ENCODE measurements at regions not wholly inside any gene's neighbourhood (a gene's known extent, or its start where the extent isn't known, plus 50 kb on each side); places are given as distances from the start of the nearest gene placed in this dataset.

DNA sequence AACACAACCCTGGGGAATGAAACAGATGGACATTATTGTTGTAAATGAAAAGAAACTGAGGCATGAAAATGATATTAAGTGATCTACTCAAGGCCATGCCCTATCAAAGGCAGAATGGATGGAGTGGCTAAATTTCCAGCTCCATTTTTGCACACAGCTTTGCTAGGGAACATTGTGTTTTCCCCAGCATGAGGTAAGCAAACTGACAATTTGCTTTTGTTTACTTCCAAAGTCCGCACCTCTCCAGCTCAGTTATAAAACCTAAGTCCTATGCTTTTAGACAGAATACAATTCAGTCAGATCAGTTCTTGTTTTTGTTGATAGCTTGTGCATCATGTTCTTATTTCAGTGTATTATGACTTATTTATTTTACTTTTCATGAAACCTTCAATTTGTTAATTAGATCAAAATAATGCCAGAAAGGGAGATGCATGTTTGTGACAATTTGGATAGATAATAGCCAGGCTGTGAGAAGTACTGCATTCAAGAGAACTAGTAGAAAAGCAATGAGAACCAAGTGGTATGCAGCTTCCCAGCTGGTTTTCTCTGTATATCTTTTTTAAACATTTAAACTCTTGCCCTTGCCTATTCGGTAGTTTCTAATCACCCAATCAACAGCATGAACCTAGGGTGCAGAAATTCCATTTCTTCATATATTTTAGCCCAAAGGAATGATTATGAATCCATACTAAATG, 380.8 kb downstream of the SPATA31D1 start:
- Histone ChIP-seq H3K36me3 (no peaks in the 10 kb centered on the region), H3K9me3 (no peaks in the 10 kb centered on the region), H3K4me1 (no peaks in the 10 kb centered on the region), H3K27me3 (no peaks in the 10 kb centered on the region), H3K4me3 (no peak overlapping the region), H3K27ac (no peak overlapping the region)
- no peak for TF ChIP-seq POLR2A (IDR thresholded peaks at IDR 0.05)
- TF ChIP-seq, protein P1, sequence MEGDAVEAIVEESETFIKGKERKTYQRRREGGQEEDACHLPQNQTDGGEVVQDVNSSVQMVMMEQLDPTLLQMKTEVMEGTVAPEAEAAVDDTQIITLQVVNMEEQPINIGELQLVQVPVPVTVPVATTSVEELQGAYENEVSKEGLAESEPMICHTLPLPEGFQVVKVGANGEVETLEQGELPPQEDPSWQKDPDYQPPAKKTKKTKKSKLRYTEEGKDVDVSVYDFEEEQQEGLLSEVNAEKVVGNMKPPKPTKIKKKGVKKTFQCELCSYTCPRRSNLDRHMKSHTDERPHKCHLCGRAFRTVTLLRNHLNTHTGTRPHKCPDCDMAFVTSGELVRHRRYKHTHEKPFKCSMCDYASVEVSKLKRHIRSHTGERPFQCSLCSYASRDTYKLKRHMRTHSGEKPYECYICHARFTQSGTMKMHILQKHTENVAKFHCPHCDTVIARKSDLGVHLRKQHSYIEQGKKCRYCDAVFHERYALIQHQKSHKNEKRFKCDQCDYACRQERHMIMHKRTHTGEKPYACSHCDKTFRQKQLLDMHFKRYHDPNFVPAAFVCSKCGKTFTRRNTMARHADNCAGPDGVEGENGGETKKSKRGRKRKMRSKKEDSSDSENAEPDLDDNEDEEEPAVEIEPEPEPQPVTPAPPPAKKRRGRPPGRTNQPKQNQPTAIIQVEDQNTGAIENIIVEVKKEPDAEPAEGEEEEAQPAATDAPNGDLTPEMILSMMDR (IDR thresholded peaks at IDR 0.05), result no peak
- no peak for DNase-seq
- intact Hi-C loops (cut with DNase I), result no loop called here
- WGBS, 2 donors, result 69 to 71% methylated on average over 2 of the region's 2 CpGs

DNA sequence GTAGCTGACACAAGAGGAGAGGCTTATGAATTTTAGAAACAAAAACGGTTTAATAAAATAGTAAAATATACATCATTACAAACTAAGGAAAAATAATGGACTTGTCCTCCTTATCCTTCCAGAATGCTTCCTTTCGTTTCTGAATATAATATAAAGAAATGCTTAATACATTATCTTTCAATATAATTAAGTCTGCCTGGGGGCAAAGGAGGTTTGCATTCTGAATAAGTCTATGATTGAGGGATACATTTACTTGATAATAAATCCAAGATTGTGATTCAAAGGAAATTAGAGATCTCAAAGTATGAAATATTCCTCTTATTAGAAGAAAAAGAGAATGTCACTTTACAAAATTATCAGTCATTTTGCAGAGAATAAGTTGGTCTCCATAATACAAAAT, 386.5 kb downstream of the SPATA31D1 start:
- Histone ChIP-seq H3K36me3 (no peaks in the 10 kb centered on the region), H3K4me1 (no peaks in the 10 kb centered on the region), H3K27ac (no peak overlapping the region), H3K9me3 (no peaks in the 10 kb centered on the region), H3K4me3 (no peak overlapping the region), H3K27me3 (no peaks in the 10 kb centered on the region)
- no peak for DNase-seq
- WGBS, 2 donors, result 50 to 64% methylated on average over 2 of the region's 2 CpGs
- no peak for TF ChIP-seq POLR2A (IDR thresholded peaks at IDR 0.05)
- TF ChIP-seq, protein P1 (IDR thresholded peaks at IDR 0.05), result no peak
- intact Hi-C loops (cut with DNase I), result no loop called here

DNA sequence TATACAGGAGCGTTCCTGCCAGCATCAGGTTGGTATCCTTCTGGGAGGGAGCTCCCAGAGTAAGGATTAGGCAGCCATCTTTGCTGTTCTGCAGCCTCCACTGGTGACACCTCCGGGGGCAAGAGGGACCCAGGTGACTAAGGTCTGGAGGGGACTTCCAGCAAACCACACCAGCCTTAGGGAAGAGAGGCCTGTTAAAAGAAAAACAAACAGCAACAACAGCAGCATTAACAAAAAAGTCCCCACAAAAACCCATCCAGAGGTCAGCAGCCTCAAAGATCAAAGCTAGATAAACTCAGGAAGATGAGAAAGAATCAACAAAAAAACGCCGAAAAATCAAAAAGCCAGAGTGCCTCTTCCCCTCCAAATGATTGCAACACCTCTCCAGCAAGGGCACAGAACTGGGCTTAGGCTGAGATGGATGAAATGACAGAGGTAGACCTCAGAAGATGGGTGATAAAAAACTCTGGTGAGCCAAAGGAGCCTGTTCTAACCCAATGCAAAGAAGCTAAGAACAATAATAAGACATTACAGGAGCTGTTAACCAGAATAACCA, 388.2 kb downstream of the SPATA31D1 start:
- TF ChIP-seq POLR2A (IDR thresholded peaks at IDR 0.05), result no peak
- TF ChIP-seq, protein P1 (IDR thresholded peaks at IDR 0.05), result no peak
- no peak overlapping the region for H3K4me3 ChIP-seq
- no peaks in the 10 kb centered on the region for H3K36me3 ChIP-seq
- H3K27ac ChIP-seq, result no peak overlapping the region
- intact Hi-C loops (cut with DNase I), result no loop called here
- H3K4me1 ChIP-seq, result no peaks in the 10 kb centered on the region
- 76 to 86% methylated on average over 2 to 3 of the region's 4 CpGs for WGBS, 2 donors
- H3K9me3 ChIP-seq, result no peaks in the 10 kb centered on the region
- DNase-seq, result no peak
- no peaks in the 10 kb centered on the region for H3K27me3 ChIP-seq

DNA sequence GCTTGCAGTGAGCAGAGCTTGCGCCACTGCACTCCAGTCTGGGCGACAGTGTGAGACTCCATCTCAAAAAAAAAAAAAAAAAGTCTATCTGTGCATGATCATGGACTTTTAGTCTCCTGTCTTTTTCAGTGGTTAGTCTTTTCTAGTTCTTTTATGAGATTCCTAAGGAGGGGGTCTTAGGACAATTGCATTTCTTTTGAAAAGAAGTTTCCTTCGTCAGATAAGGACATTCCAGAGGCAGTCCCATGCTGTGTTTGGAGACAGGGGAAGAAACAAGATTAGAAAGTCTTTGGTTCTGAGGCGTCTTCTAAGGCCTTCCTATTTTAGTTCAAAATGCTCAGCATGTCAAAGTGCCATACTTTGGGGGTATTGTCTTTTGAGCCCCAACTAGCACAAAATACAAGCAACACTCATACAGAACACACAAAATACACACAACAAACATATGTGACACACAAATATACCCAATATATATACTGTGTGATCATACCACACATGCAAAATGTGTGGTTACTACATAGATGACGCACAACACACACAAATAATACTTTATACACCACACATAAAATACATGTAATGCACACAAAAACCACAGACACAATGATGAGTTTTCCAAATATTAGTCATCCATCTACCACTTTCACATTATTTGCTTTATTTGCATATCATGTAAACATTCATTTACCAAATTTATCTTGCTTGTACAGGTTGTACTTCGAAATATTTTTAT, 394.5 kb downstream of the SPATA31D1 start:
- WGBS, 2 donors, result 87 to 91% methylated on average over 6 of the region's 6 CpGs
- intact Hi-C loops (cut with DNase I), result no loop called here
- DNase-seq, result no peak
- Histone ChIP-seq H3K9me3 (no peaks in the 10 kb centered on the region), H3K36me3 (no peaks in the 10 kb centered on the region), H3K27me3 (no peaks in the 10 kb centered on the region), H3K27ac (no peak overlapping the region), H3K4me1 (no peaks in the 10 kb centered on the region), H3K4me3 (no peak overlapping the region)
- no peak for TF ChIP-seq POLR2A (IDR thresholded peaks at IDR 0.05)
- TF ChIP-seq, protein P1 (IDR thresholded peaks at IDR 0.05), result no peak

DNA sequence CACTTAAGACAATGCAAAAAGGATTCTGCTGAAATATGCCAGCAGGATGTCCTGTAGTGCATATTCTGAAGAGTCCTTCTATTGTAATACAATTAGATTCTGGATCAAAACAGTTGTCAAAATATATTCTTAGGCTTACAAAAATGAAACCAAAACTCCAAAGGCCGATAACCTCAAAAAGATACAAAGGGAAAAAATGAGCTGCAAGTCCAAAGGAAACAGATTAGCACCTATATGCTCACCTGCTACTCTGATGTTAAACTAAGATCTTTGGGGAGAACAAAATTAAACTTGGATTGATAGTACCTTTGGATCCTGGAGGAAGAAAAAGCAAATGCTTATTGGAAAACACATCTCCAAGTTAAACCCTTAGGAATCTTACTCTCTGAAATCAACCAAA, 397.1 kb downstream of the SPATA31D1 start:
- intact Hi-C loops (cut with DNase I), result no loop called here
- 61 to 64% methylated on average over 1 of the region's 1 CpG for WGBS, 2 donors

More for the DNA sequence above, 397.1 kb downstream of the SPATA31D1 start:
- Histone ChIP-seq H3K27ac (no peak overlapping the region), H3K27me3 (no peaks in the 10 kb centered on the region), H3K36me3 (no peaks in the 10 kb centered on the region), H3K9me3 (no peaks in the 10 kb centered on the region), H3K4me1 (no peaks in the 10 kb centered on the region), H3K4me3 (no peak overlapping the region)
- DNase-seq, result no peak
- TF ChIP-seq POLR2A (IDR thresholded peaks at IDR 0.05), result no peak
- TF ChIP-seq, protein P1 (IDR thresholded peaks at IDR 0.05), result no peak

Measured in esophagus squamous epithelium (tissue), 5 donors.